Vagina (tissue), 2 donors: ENCODE measurements at regions not wholly inside any gene's neighbourhood (a gene's known extent, or its start where the extent isn't known, plus 50 kb on each side); places are given as distances from the start of the nearest gene placed in this dataset.

Source experiments
- CTCF ChIP-seq, 3 experiments: fragments of 450-650 bp in 2 of 3; fragments of 200-600 bp in 1 of 3; sonication (generic) in 1 of 3; IDR thresholded peaks; one replicate each; pipeline ENCODE4 v1.5.1; 2017 to 2019; ENCODE audit warnings: antibody characterized with exemption in 3 of 3, mild to moderate bottlenecking in 2 of 3, moderate library complexity in 2 of 3
- POLR2A ChIP-seq, 2 donors: fragments of 450-650 bp; IDR thresholded peaks; one replicate each; pipeline ENCODE4 v1.6.1; 2017; ENCODE audit warnings: antibody characterized with exemption in 2 of 2, mild to moderate bottlenecking in 2 of 2, moderate library complexity in 2 of 2
- POLR2AphosphoS5 ChIP-seq, 2 donors: sonication (generic); formaldehyde crosslinking; IDR thresholded peaks; one replicate each; pipeline ENCODE4 v1.9.0; 2017; ENCODE audit warnings: antibody characterized with exemption in 2 of 2, mild to moderate bottlenecking in 2 of 2, low read depth in 1 of 2; ENCODE audit not compliant: insufficient read depth in 1 of 2

GRCh38 chr5:167725741-167726140 is 565.7 kb upstream of the WWC1 start:
- TF ChIP-seq CTCF (IDR thresholded peaks at IDR 0.05) (no peak), POLR2A (IDR thresholded peaks at IDR 0.05) (no peak), POLR2AphosphoS5 (IDR thresholded peaks at IDR 0.05; ENCODE audit: insufficient read depth in 1 of 2, low read depth in 1 of 2) (no peak)
